IMR-90 (cell line): ENCODE measurements at regions not wholly inside any gene's neighbourhood (a gene's known extent, or its start where the extent isn't known, plus 50 kb on each side); places are given as distances from the start of the nearest gene placed in this dataset.

Source experiments
- ATAC-seq: fragments of 200-7000 bp; cut with Tn5 transposase; 2 replicates; pipeline ENCODE4 v1.9.1; 2020; ENCODE audit warnings: low read depth, mild to moderate bottlenecking, moderate library complexity
- BruUV-seq: library from RNA; stranded (reverse); fragments of 400-500 nt; replicated peaks from 2 replicates; lab custom pipeline; 2021; lab: Mats Ljungman, UMichigan
- CTCF ChIA-PET: fragments of 300-600 bp; formaldehyde crosslinking; extraction: SDS; loops from one replicate; lab custom pipeline; 2021; ENCODE audit warnings: antibody characterized with exemption; lab: Yijun Ruan, JAX
- POLR2A ChIA-PET: fragments of 300-600 bp; sonication (Branson Sonifier 250); formaldehyde crosslinking; loops from one replicate; lab custom pipeline; 2022; ENCODE audit warnings: antibody characterized with exemption; ENCODE audit not compliant: unreplicated experiment; lab: Charles Lee
- DNase-seq: peaks from one replicate; pipeline ENCODE4 v3.0.0; 2013
- H2AFZ ChIP-seq: replicated peaks from 2 replicates; pipeline ENCODE3; 2013; ENCODE audit warnings: low read length, mild to moderate bottlenecking; ENCODE audit not compliant: poor library complexity
- H2AK5ac ChIP-seq: 2 replicates; pipeline ENCODE4 v1.6.1; 2013; ENCODE audit warnings: low read depth, low read length, inconsistent platforms
- H2AK9ac ChIP-seq: replicated peaks from 2 replicates; pipeline ENCODE3; 2013; ENCODE audit warnings: mild to moderate bottlenecking, low read depth, low read length, moderate library complexity; ENCODE audit not compliant: poor library complexity
- H2BK120ac ChIP-seq: 2 replicates; pipeline ENCODE4 v1.6.1; 2013; ENCODE audit warnings: low read depth, low read length, inconsistent platforms
- H2BK15ac ChIP-seq: 3 replicates; pipeline ENCODE4 v1.6.1; 2013; ENCODE audit warnings: low read depth, low read length, inconsistent platforms
- H2BK20ac ChIP-seq: 2 replicates; pipeline ENCODE4 v1.6.1; 2013; ENCODE audit warnings: low read depth, mild to moderate bottlenecking, inconsistent platforms, low read length, moderate library complexity
- H2BK5ac ChIP-seq: 2 replicates; pipeline ENCODE4 v1.6.1; 2013; ENCODE audit warnings: mild to moderate bottlenecking, low read depth, low read length, inconsistent platforms; ENCODE audit not compliant: poor library complexity, severe bottlenecking
- H3K14ac ChIP-seq: replicated peaks from 2 replicates; pipeline ENCODE4 v1.6.1; 2013; ENCODE audit warnings: low read depth, low read length, inconsistent platforms
- H3K18ac ChIP-seq: 2 replicates; pipeline ENCODE4 v1.6.1; 2013; ENCODE audit warnings: low read depth, low read length, control low read depth
- H3K23ac ChIP-seq: 2 replicates; pipeline ENCODE4 v1.6.1; 2013; ENCODE audit warnings: low read depth, low read length, inconsistent platforms
- H3K27ac ChIP-seq: 2 replicates; pipeline ENCODE4 v1.5.1; 2013; ENCODE audit warnings: mild to moderate bottlenecking, control low read depth, low read length; ENCODE audit not compliant: insufficient read depth
- H3K27me3 ChIP-seq: 2 replicates; pipeline ENCODE4 v1.6.1; 2013; ENCODE audit warnings: low read length; ENCODE audit not compliant: control insufficient read depth, insufficient read depth
- H3K36me3 ChIP-seq: 2 replicates; pipeline ENCODE4 v1.6.1; 2013; ENCODE audit warnings: low read length, mixed read lengths; ENCODE audit not compliant: control insufficient read depth, insufficient read depth
- H3K4ac ChIP-seq: 2 replicates; pipeline ENCODE4 v1.6.1; 2013; ENCODE audit warnings: low read depth, low read length, inconsistent platforms
- H3K4me1 ChIP-seq: 2 replicates; pipeline ENCODE4 v1.6.1; 2013; ENCODE audit warnings: low read length, mixed read lengths; ENCODE audit not compliant: control insufficient read depth, insufficient read depth
- H3K4me2 ChIP-seq: 2 replicates; pipeline ENCODE4 v1.6.1; 2013; ENCODE audit warnings: low read depth, mild to moderate bottlenecking, control low read depth, low read length, moderate library complexity
- H3K4me3 ChIP-seq: 2 replicates; pipeline ENCODE4 v1.5.1; 2013; ENCODE audit warnings: low read depth, mild to moderate bottlenecking, control low read depth, low read length, moderate library complexity; ENCODE audit not compliant: insufficient read depth
- H3K56ac ChIP-seq: 2 replicates; pipeline ENCODE4 v1.6.1; 2013; ENCODE audit warnings: low read length, inconsistent platforms; ENCODE audit not compliant: insufficient read depth; ENCODE audit errors: extremely low read depth
- H3K79me1 ChIP-seq, 2 experiments: 2 replicates each; pipeline ENCODE4 v1.6.1; 2013; ENCODE audit warnings: low read length in 2 of 2, inconsistent platforms in 1 of 2, low read depth in 1 of 2
- H3K9ac ChIP-seq: 2 replicates; pipeline ENCODE4 v1.6.1; 2013; ENCODE audit warnings: low read depth, low read length, control low read depth
- H3K9me1 ChIP-seq: 2 replicates; pipeline ENCODE4 v1.6.1; 2013; ENCODE audit warnings: low read length, inconsistent platforms; ENCODE audit not compliant: insufficient read depth
- H3K9me3 ChIP-seq: 2 replicates; pipeline ENCODE4 v1.6.1; 2013; ENCODE audit warnings: low read length; ENCODE audit not compliant: control insufficient read depth, insufficient read depth
- H4K20me1 ChIP-seq: 2 replicates; pipeline ENCODE4 v1.6.1; 2013; ENCODE audit warnings: low read length, inconsistent platforms; ENCODE audit not compliant: insufficient read depth
- H4K5ac ChIP-seq: 2 replicates; pipeline ENCODE4 v1.6.1; 2013; ENCODE audit warnings: mild to moderate bottlenecking, low read depth, low read length, control low read depth
- H4K8ac ChIP-seq, 2 experiments: 2 replicates each; pipeline ENCODE4 v1.6.1; 2013; ENCODE audit warnings: low read depth in 2 of 2, low read length in 2 of 2, control low read depth in 1 of 2, inconsistent platforms in 1 of 2
- H4K91ac ChIP-seq: 2 replicates; pipeline ENCODE4 v1.6.1; 2013; ENCODE audit warnings: low read depth, low read length, inconsistent platforms; ENCODE audit not compliant: insufficient read depth
- CTCF ChIP-seq: conservative IDR thresholded peaks from 2 replicates; pipeline ENCODE4 v1.5.1; 2012; ENCODE audit warnings: mild to moderate bottlenecking, low read depth, low read length, improper control_type of control experiment
- ELK1 ChIP-seq: fragments of 150-350 bp; IDR thresholded peaks from 2 replicates; pipeline ENCODE4 v1.6.1; 2016; ENCODE audit warnings: low read depth, mild to moderate bottlenecking, low read length, moderate library complexity, borderline replicate concordance
- FOS ChIP-seq: fragments of 150-350 bp; IDR thresholded peaks from 2 replicates; pipeline ENCODE4 v1.6.1; 2016; ENCODE audit warnings: low read depth, low read length
- MAZ ChIP-seq: IDR thresholded peaks from 2 replicates; pipeline ENCODE4 v1.6.1; 2012; ENCODE audit warnings: low read depth, mild to moderate bottlenecking, low read length, improper control_type of control experiment, moderate library complexity, borderline replicate concordance
- MXI1 ChIP-seq: IDR thresholded peaks from 2 replicates; pipeline ENCODE4 v1.6.1; 2012; ENCODE audit warnings: low read depth, mild to moderate bottlenecking, low read length, moderate library complexity, borderline replicate concordance
- NFE2L2 ChIP-seq: fragments of 150-350 bp; IDR thresholded peaks from 2 replicates; pipeline ENCODE4 v1.6.1; 2016; ENCODE audit warnings: low read depth, mild to moderate bottlenecking, low read length
- POLR2A ChIP-seq: IDR thresholded peaks from 2 replicates; pipeline ENCODE4 v1.6.1; 2012; ENCODE audit warnings: mild to moderate bottlenecking, low read depth, low read length
- USF2 ChIP-seq: fragments of 150-350 bp; IDR thresholded peaks from 2 replicates; pipeline ENCODE4 v1.6.1; 2017; ENCODE audit warnings: mild to moderate bottlenecking, antibody characterized with exemption, low read length, low read depth
- WGBS, 2 experiments: methylation state at CpG; one replicate each; pipeline versions ENCODE4 v1.1.5 to v1.1.7; 2013; ENCODE audit warnings: missing lambda C conversion rate in 2 of 2; ENCODE audit not compliant: insufficient read length in 1 of 2; ENCODE audit errors: extremely low coverage in 2 of 2; 5-methylcytosine and 5-hydroxymethylcytosine counted together
- dilution Hi-C: fragments of 300-500 bp; cut with HindIII; formaldehyde crosslinking; loops from one replicate; pipeline ENCODE4 v1.14.3; 2018; ENCODE audit warnings: low sequenced_read_pairs; ENCODE audit not compliant: unreplicated experiment
- in situ Hi-C: fragments of 300-500 bp; cut with MboI; formaldehyde crosslinking; loops from 3 replicates; pipeline ENCODE4 v1.14.3; 2019; ENCODE audit warnings: low sequenced_read_pairs, inconsistent platforms, mixed read lengths
- intact Hi-C: fragments of 100-400 bp; cut with micrococcal nuclease; formaldehyde crosslinking; loops from 2 replicates; pipeline ENCODE4 v1.10.0; 2022

- H3K4me3 ChIP-seq = no peak overlapping the region
- H2AK5ac ChIP-seq = no peak overlapping the region
- WGBS, 2 experiments = no CpG with 5 or more reads among the region's 2 CpGs
- no peaks in the 10 kb centered on the region for H3K27me3 ChIP-seq
- no peaks in the 10 kb centered on the region for H4K20me1 ChIP-seq
- no peaks in the 10 kb centered on the region for H3K36me3 ChIP-seq
- CTCF ChIA-PET = no interaction called here
- dilution Hi-C loops (no loop called here), in situ Hi-C loops (no loop called here), intact Hi-C loops (no loop called here)
- no peak overlapping the region for H3K9ac ChIP-seq
- POLR2A ChIA-PET = interaction anchor here (0.6 kb wide), 1 partner anchor 279 kb away, joined by 3 read pairs; no protein-coding TSS in a partner anchor
- H2BK15ac ChIP-seq = no peak overlapping the region
- H2BK20ac ChIP-seq = no peak overlapping the region
- no peak for ATAC-seq
- H3K23ac ChIP-seq = no peak overlapping the region
- no peak overlapping the region for H3K14ac ChIP-seq
- no peak overlapping the region for H4K5ac ChIP-seq
- no peaks in the 10 kb centered on the region for H3K79me1 ChIP-seq
- TF ChIP-seq CTCF = no peak
- no peak for TF ChIP-seq USF2
- TF ChIP-seq NFE2L2 = no peak
- TF ChIP-seq MAZ = no peak
- no peak for TF ChIP-seq FOS
- no peak for TF ChIP-seq POLR2A
- no peak for TF ChIP-seq ELK1
- no peak for TF ChIP-seq MXI1
- H2BK120ac ChIP-seq = no peak overlapping the region
- H3K18ac ChIP-seq = no peak overlapping the region
- H4K8ac ChIP-seq = no peak overlapping the region
- no peak overlapping the region for H3K4me2 ChIP-seq
- H4K91ac ChIP-seq = no peak overlapping the region
- H3K27ac ChIP-seq = no peak overlapping the region
- H3K56ac ChIP-seq = no peak overlapping the region
- no peaks in the 10 kb centered on the region for H3K9me1 ChIP-seq
- H2BK5ac ChIP-seq = no peak overlapping the region
- H3K9me3 ChIP-seq = no peaks in the 10 kb centered on the region
- DNase-seq = no peak
- H2AK9ac ChIP-seq = no peak overlapping the region
- no peaks in the 10 kb centered on the region for H3K4me1 ChIP-seq
- H3K4ac ChIP-seq = no peak overlapping the region
- no peak overlapping the region for H2AFZ ChIP-seq
- BruUV-seq = no TSS peak
Measured at GRCh38 chr6:76222189-76222588, 149.7 kb upstream of the IMPG1 start.
